GM19463 (cell line): ENCODE measurements at regions not wholly inside any gene's neighbourhood (a gene's known extent, or its start where the extent isn't known, plus 50 kb on each side); places are given as distances from the start of the nearest gene placed in this dataset.

ENCODE experiments used
- ATAC-seq: cut with Tn5 transposase; IDR thresholded peaks from one replicate; pipeline ENCODE4 v1.9.1; 2021; ENCODE audit warnings: mild to moderate bottlenecking, moderate library complexity; ENCODE audit not compliant: unreplicated experiment

GRCh38 chr1:67991546-67991945 is 58.9 kb downstream of the DIRAS3 start:
- ATAC-seq: no peak

- ATAC-seq: no peak
Measured at GRCh38 chr1:67988066-67988465, 62.4 kb downstream of the DIRAS3 start.

- ATAC-seq: no peak
Measured at GRCh38 chr1:67987046-67987799, 63.2 kb downstream of the DIRAS3 start.

- no peak for ATAC-seq
Measured at GRCh38 chr1:67983867-67984266, 66.6 kb downstream of the DIRAS3 start.

- ATAC-seq: no peak
Measured at GRCh38 chr1:67980028-67980427, 70.4 kb downstream of the DIRAS3 start.

DNA sequence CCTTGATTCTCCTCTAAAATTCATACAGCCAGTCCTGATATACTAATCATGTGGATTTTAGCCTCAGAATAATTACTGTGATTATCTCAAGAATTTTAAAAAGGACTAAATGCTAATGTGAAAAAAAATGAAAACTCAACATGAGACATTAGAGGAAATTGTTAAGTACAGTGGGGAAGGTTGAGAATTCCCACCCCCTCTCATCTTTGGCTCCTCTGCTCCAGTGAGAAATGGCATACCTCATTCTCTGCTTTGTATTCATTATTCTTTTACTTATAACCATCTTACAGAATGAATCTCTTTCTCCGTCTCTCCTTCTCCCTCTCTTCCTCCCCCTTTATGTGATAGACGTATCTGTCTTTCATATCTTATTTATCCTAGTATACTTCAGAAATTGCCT is 70.9 kb downstream of the DIRAS3 start:
- ATAC-seq: no peak

DNA sequence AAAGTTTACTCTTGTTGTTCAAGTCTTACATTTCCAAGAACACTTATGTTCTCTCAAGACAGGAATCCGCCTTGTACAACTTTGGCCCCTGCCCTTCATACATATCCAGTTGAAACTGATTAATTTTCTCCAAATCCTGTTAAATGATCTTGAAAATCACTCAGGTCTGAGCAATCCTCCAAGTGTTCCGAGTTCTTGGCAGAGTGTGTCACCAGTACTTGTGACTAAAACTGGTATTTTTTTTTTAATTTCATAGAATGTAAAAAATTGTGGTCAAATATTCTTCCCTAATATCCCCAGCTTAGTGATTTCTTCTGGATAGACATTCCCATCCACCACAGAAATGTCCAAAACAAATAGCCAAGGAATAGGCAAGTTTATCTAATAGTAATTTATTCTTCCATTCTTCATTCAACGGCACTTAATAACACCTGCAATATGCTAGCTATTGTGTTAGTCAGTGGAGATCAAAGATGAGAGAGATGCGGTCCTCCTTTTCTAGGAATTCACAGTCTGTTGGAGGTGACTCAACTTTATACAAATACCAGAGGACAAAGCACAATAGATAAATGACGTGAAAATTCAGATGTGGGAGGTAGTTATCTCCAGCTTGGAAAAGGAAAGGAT is 71.4 kb downstream of the DIRAS3 start:
- no peak for ATAC-seq

- ATAC-seq: no peak
Measured at GRCh38 chr1:67977756-67978155, 72.7 kb downstream of the DIRAS3 start.

GRCh38 chr1:67973051-67973450 is 77.4 kb downstream of the DIRAS3 start:
- no peak for ATAC-seq

- no peak for ATAC-seq
Measured at GRCh38 chr1:67970088-67970487, 80.3 kb downstream of the DIRAS3 start.

- no peak for ATAC-seq
Measured at GRCh38 chr1:67969446-67969845, 81.0 kb downstream of the DIRAS3 start.

- no peak for ATAC-seq
Measured at GRCh38 chr1:67966666-67967009, 83.8 kb downstream of the DIRAS3 start.

GRCh38 chr1:67965995-67966665 is 84.3 kb downstream of the DIRAS3 start:
- no peak for ATAC-seq

DNA sequence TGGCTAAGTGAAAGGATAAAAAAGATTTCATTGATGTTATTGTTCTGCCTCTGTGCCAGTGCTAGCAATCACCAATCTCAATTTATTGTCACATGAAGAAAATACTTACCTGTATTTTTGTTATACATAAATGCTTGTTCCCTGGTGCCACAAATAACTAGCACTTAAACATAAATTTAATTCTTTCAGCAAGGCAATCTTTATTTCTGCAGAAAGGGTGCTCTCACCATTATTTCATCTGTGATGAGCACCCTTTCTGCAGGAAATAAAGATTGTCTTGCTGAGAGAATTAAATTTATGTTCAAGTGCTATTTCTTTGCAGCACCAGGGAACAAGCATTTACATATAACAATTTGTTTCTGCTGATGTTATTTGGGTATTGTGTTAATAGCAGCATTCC is 87.2 kb downstream of the DIRAS3 start:
- ATAC-seq: no peak

- ATAC-seq: no peak
Measured at GRCh38 chr1:67960766-67961165, 89.7 kb downstream of the DIRAS3 start.

- ATAC-seq: no peak
Measured at GRCh38 chr1:67958472-67958871, 92.0 kb downstream of the DIRAS3 start.

GRCh38 chr1:67957066-67957465 is 93.4 kb downstream of the DIRAS3 start:
- ATAC-seq: no peak

DNA sequence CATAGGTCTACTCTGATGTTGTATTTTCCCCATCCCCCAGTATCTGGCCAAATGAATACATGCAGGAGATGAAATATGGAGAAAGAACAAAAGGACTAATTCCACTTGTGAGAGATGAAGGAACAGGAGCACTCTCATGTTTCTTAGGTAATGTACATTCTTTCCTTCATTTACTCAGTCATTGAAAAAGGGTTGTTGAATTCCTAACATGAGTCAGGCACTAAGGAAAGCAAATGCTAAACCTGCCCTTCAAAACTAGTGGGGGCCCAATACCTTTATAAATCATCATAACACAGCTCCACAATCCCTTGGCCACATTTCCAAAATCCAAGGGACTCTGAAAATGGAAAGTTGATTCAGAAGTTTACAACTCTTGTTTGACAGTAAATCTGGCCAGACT is 94.3 kb downstream of the DIRAS3 start:
- ATAC-seq: no peak

DNA sequence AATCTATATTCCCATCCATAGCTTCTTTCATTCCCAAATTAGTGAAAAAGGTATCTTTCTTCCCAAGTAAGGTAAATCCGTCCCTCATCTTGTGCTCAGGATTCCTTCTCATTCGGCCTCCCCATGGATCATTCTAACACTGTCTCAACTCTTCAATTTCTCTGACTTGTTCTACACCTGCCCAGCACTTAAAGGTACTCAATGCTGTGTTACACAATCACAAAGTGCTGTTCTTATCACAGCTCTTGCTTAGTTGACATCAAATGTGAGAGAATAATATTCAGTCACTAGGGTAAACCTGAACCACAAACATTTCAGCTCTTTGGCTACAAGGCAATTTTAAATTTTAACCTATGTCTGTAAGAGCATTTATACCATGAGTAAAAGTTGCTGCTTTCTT is 94.8 kb downstream of the DIRAS3 start:
- ATAC-seq: no peak

DNA sequence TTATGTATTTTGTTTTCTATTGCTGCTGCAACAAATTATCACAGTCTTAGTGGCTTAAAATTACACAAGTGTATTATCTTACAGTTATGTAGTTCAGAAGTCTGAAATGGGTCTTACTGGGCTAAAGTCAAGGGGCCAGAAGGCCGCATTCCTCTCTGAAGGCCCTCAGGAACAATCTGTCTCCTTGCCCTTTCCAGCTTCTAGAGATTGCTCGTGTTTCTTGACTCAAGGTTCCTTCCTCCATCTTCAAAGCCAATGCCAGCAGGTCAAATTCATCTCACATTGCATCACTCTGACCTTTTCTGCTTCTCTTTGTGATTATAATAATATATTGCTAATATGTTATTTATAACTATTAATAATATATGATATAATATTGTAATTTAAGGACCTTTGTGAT is 97.1 kb downstream of the DIRAS3 start:
- ATAC-seq: no peak

DNA sequence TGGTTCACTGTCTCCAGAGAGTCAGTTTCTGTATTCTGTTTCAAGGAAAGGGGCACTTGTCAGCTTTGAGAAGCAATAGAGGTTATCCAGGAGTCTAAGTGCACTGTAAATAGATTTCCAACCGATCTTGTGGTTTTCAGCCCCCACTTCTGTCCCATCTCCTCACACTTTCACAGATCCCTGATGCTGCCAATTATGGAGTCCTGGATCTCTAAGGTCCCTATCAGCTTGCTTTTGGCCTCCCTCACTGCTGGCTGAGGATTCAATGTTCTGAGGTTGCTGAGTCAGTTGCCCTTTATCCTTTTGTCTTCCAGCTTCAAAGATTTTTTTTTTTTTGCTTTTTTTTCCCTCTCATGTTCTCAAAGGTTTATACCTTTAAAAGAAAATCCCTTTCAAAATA is 98.4 kb downstream of the DIRAS3 start:
- ATAC-seq: no peak

DNA sequence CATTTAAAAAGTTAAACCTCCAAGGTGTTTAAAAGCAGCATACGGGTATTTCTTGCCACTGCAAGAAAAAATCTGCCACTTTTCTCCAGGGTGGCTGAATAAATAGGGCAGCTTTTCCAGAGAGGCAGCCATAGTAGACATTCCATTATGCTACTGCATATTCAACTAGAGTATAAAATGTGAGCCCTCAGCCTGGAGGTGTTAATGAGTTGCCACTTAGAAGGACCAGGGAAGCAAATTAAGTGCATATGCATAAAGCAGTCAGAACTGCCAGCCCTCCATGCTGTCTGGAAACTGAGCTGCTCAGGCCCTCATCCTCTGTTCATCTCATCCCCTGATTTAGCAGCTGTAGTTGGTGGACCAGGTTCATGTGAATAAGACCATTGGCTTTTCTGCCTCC is 99.4 kb downstream of the DIRAS3 start:
- ATAC-seq: no peak
